Activated T-cell treated with anti-CD3 and anti-CD28 coated beads, Interleukin-2, amount 50 U/mL, for 4 hours (primary cell): ENCODE measurements at regions not wholly inside any gene's neighbourhood (a gene's known extent, or its start where the extent isn't known, plus 50 kb on each side); places are given as distances from the start of the nearest gene placed in this dataset.

Source experiments
- ATAC-seq, 2 donors: fragments of 200-7000 bp; cut with Tn5 transposase; one replicate each; pipeline ENCODE4 v1.10.0; 2021
- DNase-seq: peaks from one replicate; pipeline ENCODE4 v3.0.0-alpha.2; 2020
- H3K27me3 Mint-ChIP-seq: one replicate; pipeline ENCODE4 v1.8.0; 2021; ENCODE audit warnings: low read depth, mixed read lengths
- H3K36me3 Mint-ChIP-seq: one replicate; pipeline ENCODE4 v1.8.0; 2022; ENCODE audit warnings: mixed read lengths; ENCODE audit not compliant: insufficient read depth
- H3K4me1 Mint-ChIP-seq: one replicate; pipeline ENCODE4 v1.8.0; 2021; ENCODE audit warnings: low read depth, mixed read lengths
- H3K4me3 Mint-ChIP-seq: one replicate; pipeline ENCODE4 v1.8.0; 2021; ENCODE audit warnings: mild to moderate bottlenecking, moderate library complexity, mixed read lengths
- H3K9me3 Mint-ChIP-seq: one replicate; pipeline ENCODE4 v1.8.0; 2021; ENCODE audit warnings: mixed read lengths

- no peak overlapping the region for H3K4me3 Mint-ChIP-seq
- no peak for ATAC-seq
- no peak for DNase-seq
- no peaks in the 10 kb centered on the region for H3K36me3 Mint-ChIP-seq
- no peaks in the 10 kb centered on the region for H3K4me1 Mint-ChIP-seq
- no peaks in the 10 kb centered on the region for H3K9me3 Mint-ChIP-seq
- H3K27me3 Mint-ChIP-seq = peaks cover 1% of the 10 kb centered on the region
These were observed 383.8 kb upstream of the RPS23 start for GRCh38 chr5:82661933-82662332.

- ATAC-seq (no peak), DNase-seq (no peak)
- Mint-ChIP-seq H3K9me3 (no peaks in the 10 kb centered on the region), H3K27me3 (no peaks in the 10 kb centered on the region), H3K4me1 (no peaks in the 10 kb centered on the region), H3K4me3 (no peak overlapping the region), H3K36me3 (no peaks in the 10 kb centered on the region)
These were observed 383.3 kb upstream of the RPS23 start for GRCh38 chr5:82661462-82661861.

- Mint-ChIP-seq H3K4me1 (no peaks in the 10 kb centered on the region), H3K4me3 (no peak overlapping the region), H3K9me3 (no peaks in the 10 kb centered on the region), H3K27me3 (peaks cover under 1% of the 10 kb centered on the region), H3K36me3 (no peaks in the 10 kb centered on the region)
- DNase-seq (no peak), ATAC-seq (no peak)
These were observed 381.0 kb upstream of the RPS23 start for GRCh38 chr5:82659115-82659514.

GRCh38 chr5:82657033-82657699 lies 379.0 kb upstream of the RPS23 start:
- Mint-ChIP-seq H3K27me3 (peaks cover 5% of the 10 kb centered on the region), H3K9me3 (no peaks in the 10 kb centered on the region), H3K4me3 (no peak overlapping the region), H3K4me1 (no peaks in the 10 kb centered on the region), H3K36me3 (no peaks in the 10 kb centered on the region)
- no peak for ATAC-seq
- DNase-seq = no peak

GRCh38 chr5:82656341-82656761 lies 378.2 kb upstream of the RPS23 start:
- no peak for ATAC-seq
- H3K9me3 Mint-ChIP-seq = no peaks in the 10 kb centered on the region

GRCh38 chr5:82655078-82655477 lies 376.9 kb upstream of the RPS23 start:
- no peak overlapping the region for H3K4me3 Mint-ChIP-seq
- no peaks in the 10 kb centered on the region for H3K9me3 Mint-ChIP-seq
- peaks cover 5% of the 10 kb centered on the region for H3K27me3 Mint-ChIP-seq
- no peaks in the 10 kb centered on the region for H3K36me3 Mint-ChIP-seq
- DNase-seq (no peak), ATAC-seq (no peak)
- no peaks in the 10 kb centered on the region for H3K4me1 Mint-ChIP-seq

More at GRCh38 chr5:82656341-82656761, 378.2 kb upstream of the RPS23 start:
- Mint-ChIP-seq H3K36me3 (no peaks in the 10 kb centered on the region), H3K4me1 (no peaks in the 10 kb centered on the region), H3K4me3 (no peak overlapping the region), H3K27me3 (peaks cover 5% of the 10 kb centered on the region)
- no peak for DNase-seq

- DNase-seq (no peak), ATAC-seq (no peak)
- no peaks in the 10 kb centered on the region for H3K4me1 Mint-ChIP-seq
- no peaks in the 10 kb centered on the region for H3K9me3 Mint-ChIP-seq
- no peak overlapping the region for H3K4me3 Mint-ChIP-seq
- peaks cover 5% of the 10 kb centered on the region for H3K27me3 Mint-ChIP-seq
- H3K36me3 Mint-ChIP-seq = no peaks in the 10 kb centered on the region
These were observed 371.8 kb upstream of the RPS23 start for GRCh38 chr5:82649943-82650342.

GRCh38 chr5:82644766-82645165 lies 366.6 kb upstream of the RPS23 start:
- H3K4me1 Mint-ChIP-seq = no peaks in the 10 kb centered on the region
- no peaks in the 10 kb centered on the region for H3K36me3 Mint-ChIP-seq
- no peaks in the 10 kb centered on the region for H3K9me3 Mint-ChIP-seq
- H3K4me3 Mint-ChIP-seq = no peak overlapping the region
- H3K27me3 Mint-ChIP-seq = no peaks in the 10 kb centered on the region
- no peak for ATAC-seq
- no peak for DNase-seq

- ATAC-seq (no peak), DNase-seq (no peak)
- Mint-ChIP-seq H3K9me3 (no peaks in the 10 kb centered on the region), H3K4me1 (no peaks in the 10 kb centered on the region), H3K27me3 (no peaks in the 10 kb centered on the region), H3K4me3 (no peak overlapping the region), H3K36me3 (no peaks in the 10 kb centered on the region)
These were observed 366.1 kb upstream of the RPS23 start for GRCh38 chr5:82644229-82644628.

GRCh38 chr5:82642313-82642712 lies 364.2 kb upstream of the RPS23 start:
- ATAC-seq = no peak
- no peaks in the 10 kb centered on the region for H3K9me3 Mint-ChIP-seq

GRCh38 chr5:82641331-82642003 lies 363.3 kb upstream of the RPS23 start:
- no peaks in the 10 kb centered on the region for H3K27me3 Mint-ChIP-seq
- ATAC-seq = peak; percentile 65 to 72
- H3K36me3 Mint-ChIP-seq = no peaks in the 10 kb centered on the region
- DNase-seq = no peak
- no peaks in the 10 kb centered on the region for H3K4me1 Mint-ChIP-seq
- no peak overlapping the region for H3K4me3 Mint-ChIP-seq
- no peaks in the 10 kb centered on the region for H3K9me3 Mint-ChIP-seq

More at GRCh38 chr5:82642313-82642712, 364.2 kb upstream of the RPS23 start:
- Mint-ChIP-seq H3K27me3 (no peaks in the 10 kb centered on the region), H3K4me3 (no peak overlapping the region), H3K4me1 (no peaks in the 10 kb centered on the region), H3K36me3 (no peaks in the 10 kb centered on the region)
- DNase-seq = no peak

- no peaks in the 10 kb centered on the region for H3K9me3 Mint-ChIP-seq
- DNase-seq = no peak
- no peak overlapping the region for H3K4me3 Mint-ChIP-seq
- no peak for ATAC-seq
- no peaks in the 10 kb centered on the region for H3K36me3 Mint-ChIP-seq
- H3K4me1 Mint-ChIP-seq = no peaks in the 10 kb centered on the region
- H3K27me3 Mint-ChIP-seq = no peaks in the 10 kb centered on the region
These were observed 362.8 kb upstream of the RPS23 start for GRCh38 chr5:82640916-82641315.

- DNase-seq (no peak), ATAC-seq (no peak)
- no peaks in the 10 kb centered on the region for H3K27me3 Mint-ChIP-seq
- H3K4me1 Mint-ChIP-seq = no peaks in the 10 kb centered on the region
- H3K4me3 Mint-ChIP-seq = no peak overlapping the region
- no peaks in the 10 kb centered on the region for H3K9me3 Mint-ChIP-seq
- H3K36me3 Mint-ChIP-seq = no peaks in the 10 kb centered on the region
These were observed 361.4 kb upstream of the RPS23 start for GRCh38 chr5:82639393-82640144.

- DNase-seq (no peak), ATAC-seq (no peak)
- no peaks in the 10 kb centered on the region for H3K9me3 Mint-ChIP-seq
- H3K4me3 Mint-ChIP-seq = no peak overlapping the region
- H3K4me1 Mint-ChIP-seq = no peaks in the 10 kb centered on the region
- H3K36me3 Mint-ChIP-seq = no peaks in the 10 kb centered on the region
- no peaks in the 10 kb centered on the region for H3K27me3 Mint-ChIP-seq
These were observed 358.4 kb upstream of the RPS23 start for GRCh38 chr5:82636591-82636990.
